Suppressor macrophage treated with lipopolysaccharide for 4 hours (primary cell): ENCODE measurements at regions not wholly inside any gene's neighbourhood (a gene's known extent, or its start where the extent isn't known, plus 50 kb on each side); places are given as distances from the start of the nearest gene placed in this dataset.
"Not testable (repeated sequence)": the region's sequence is repeated elsewhere in the genome, so short reads cannot be mapped to it uniquely, and the experiment has no call there.

ENCODE experiments used
- DNase-seq: peaks from one replicate; pipeline ENCODE4 v3.0.0-alpha.2; 2020

DNA sequence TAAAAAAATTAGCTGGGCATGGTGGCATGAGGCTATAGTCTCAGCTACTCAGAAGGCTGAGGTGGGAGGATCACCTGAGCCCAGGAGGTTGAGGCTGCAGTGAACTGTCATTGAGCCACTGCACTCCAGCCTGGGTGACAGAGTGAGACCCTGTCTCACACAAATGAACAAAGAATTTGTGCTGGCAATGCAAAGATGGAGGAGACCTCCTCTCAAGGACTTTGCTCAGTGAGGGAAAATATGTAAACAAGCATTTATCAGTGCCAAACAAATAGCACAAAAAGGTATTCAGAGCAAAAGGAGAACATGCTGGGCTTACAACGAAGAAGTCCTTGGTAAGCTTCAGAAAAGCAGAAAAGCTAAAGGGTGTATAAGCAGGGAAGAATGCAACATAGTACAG, 113.1 kb upstream of the UMPS start:
- no peak for DNase-seq

DNA sequence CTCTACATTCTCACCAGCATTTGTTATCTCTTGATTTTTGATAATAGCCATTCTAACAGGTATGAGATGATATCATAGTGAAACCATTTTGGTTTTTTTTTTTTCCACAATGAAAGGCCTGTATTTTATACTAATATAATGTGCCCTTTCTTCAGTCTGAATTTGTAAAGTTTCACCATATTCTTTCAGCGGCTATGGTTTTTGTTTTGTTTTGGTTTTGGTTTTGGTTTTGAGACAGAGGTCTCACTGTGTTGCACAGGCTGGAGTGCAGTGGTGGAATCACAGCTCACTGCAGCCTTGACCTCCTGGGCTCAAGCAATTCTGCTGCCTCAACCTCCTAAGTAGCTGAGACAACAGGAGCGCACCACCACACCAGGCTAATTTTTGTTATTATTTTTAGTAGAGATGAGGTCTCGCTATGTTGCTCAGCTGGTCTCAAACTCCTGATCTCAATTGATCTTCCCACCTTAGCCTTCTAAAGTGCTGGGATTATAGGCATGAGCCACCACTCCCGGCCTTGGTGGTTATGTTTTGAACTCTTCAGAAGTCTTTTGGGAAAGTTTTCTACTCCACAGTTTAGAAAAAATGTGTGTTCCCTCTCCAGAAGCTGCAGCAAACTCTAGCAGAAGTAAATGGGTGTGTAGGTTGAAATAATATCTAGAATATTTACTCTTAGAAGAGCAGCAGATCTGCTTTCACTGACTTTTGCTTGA, 110.2 kb upstream of the UMPS start:
- peak; percentile 65 for DNase-seq

DNA sequence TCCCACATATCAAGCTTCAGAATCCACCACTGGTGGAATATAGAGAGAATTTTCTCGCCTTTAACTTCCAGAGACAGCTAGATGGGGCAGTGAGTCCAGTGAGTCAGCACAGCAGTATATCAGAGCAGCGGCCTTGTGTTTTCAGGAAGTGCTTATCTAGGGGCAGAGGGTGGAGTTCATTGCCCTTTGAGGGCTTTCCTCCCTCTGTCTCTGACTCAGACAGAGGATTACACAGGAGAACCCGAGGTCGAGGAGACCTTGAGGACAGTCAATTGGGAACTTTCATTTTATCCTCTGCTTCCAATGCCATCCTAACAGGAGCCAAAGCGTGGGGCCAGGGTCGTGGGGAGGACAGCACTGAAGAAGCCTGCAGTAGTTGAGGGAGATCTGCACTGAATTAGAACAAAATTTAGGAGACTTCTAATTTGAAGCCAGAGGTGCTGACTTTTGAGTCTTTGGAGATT, 109.6 kb upstream of the UMPS start:
- peak; percentile 92 for DNase-seq

DNA sequence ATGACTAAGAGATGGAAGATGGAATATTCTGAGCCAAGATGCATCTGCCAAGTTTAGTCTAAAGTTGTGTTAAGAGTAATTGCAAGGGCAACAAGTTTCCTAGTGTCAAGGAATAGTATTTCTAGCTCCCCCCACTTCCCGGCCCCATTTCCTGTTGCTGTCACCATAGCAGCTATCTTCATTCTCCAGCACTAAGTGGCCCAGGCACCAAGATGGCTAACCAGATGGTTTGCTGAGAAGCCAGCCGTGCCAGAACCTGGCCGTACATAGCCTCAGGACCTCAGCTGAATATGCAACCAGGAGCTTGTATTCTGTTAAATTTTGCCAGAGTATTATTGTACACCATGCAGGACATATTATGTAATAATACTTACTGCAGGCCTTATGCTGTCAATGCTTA, 108.8 kb upstream of the UMPS start:
- DNase-seq, result no peak

DNA sequence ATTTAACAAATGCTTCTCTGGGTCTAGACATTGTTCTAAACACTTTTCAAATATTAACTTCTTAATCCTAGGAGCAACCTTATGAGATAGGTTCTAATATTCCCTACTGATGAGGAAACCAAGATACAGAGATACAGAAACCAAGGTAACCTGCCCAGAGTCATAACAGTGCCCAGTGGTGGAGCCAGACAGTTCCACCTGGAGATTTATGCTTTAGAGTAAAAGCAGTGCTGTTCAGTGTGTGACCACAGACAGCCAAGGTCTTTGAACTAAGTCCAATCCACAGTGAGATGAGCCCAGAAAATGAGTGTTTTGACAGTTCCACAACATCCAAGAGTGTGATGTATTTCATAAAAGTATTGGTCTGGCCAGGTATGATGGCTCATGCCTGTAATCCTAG, 105.2 kb upstream of the UMPS start:
- no peak for DNase-seq

DNA sequence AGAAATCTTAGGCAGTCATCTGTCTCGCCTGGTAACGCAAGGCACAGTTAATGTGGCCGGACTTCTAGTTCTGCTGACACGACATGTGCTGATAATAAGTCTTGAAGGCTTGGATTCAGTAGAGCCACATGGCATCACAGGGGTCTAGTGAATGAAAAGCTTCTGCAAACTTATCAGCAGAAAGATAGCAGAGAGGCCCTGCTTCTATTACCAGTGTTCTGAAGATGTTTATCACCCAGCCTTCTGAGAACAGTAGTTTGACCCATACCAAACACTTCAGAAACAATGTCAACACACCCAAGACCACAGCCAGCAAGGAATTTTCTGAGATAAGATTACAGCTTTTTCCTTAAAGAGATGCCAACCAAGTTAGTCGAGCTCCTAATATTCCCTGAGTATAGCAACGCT, 102.7 kb upstream of the UMPS start:
- DNase-seq, result no peak

DNA sequence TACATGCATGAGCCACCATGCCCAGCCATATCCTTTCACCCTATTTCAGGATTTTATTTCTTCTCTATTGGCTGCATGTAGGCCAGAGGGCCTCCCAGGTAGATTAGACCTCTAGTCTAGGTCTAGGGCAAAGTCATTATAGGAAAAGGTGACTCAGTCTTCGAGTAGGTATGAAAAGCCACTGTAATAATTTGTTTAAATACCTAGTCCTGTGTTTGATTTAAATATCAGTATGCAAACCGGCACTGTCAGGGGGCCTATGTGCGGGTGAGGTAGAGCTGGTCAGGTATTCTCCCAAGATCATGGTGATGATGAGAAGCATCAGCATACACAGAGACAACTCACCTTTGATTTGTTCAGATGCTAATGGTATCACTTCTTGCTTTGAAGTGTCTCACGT, 101.4 kb upstream of the UMPS start:
- DNase-seq, result no peak

- no peak for DNase-seq
Observed at GRCh38 chr3:124629497-124629896, 100.8 kb upstream of the UMPS start.

- no peak for DNase-seq
Observed at GRCh38 chr3:124630960-124631359, 99.3 kb upstream of the UMPS start.

GRCh38 chr3:124631727-124632126, 98.5 kb upstream of the UMPS start:
- no peak for DNase-seq

DNA sequence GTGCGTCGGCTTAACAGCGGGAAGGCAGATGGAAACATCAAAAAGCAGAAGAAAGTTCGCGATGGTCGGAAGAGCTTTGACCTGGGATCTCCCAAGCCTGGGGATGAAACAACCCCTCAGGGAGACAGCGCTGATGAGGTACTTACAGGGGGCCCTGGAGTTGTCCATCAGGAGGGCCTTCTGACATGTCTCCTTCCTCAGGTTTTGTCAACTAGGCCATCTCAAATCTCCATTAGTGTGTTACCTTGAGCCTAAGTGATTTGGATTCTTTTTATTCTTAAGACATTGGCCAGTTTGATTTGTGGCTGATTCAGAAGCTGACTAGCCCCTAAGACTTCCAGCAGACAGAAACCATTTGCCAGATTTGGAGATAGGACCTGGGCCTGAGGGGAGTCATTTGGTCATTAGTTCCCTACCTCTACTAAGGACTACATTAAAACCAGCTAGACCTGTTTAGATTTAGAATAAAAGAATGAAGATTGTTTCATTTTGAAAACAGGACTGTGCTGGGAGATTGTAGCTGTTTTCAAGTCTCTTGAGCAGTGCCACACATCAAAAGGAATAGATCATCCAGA, 97.6 kb upstream of the UMPS start:
- DNase-seq, result no peak

DNA sequence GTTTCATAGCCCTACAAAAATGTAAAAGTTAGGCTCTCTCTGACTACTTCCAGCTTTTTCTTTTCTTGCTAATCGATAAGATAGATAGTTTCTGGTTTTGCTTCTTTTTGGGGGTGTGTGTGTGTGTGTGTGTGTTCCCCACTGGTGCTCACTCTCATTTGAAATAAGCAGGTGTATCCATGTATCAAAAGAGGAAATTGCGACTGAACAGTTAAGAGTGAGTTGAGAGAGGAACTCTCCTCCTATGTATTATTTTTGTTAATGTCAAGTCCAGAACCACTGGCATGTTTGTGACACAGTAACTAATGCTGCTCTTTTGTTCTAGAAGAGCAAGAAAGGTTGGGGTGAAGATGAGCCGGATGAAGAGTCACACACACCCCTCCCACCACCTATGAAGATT, 96.7 kb upstream of the UMPS start:
- DNase-seq, result no peak

DNA sequence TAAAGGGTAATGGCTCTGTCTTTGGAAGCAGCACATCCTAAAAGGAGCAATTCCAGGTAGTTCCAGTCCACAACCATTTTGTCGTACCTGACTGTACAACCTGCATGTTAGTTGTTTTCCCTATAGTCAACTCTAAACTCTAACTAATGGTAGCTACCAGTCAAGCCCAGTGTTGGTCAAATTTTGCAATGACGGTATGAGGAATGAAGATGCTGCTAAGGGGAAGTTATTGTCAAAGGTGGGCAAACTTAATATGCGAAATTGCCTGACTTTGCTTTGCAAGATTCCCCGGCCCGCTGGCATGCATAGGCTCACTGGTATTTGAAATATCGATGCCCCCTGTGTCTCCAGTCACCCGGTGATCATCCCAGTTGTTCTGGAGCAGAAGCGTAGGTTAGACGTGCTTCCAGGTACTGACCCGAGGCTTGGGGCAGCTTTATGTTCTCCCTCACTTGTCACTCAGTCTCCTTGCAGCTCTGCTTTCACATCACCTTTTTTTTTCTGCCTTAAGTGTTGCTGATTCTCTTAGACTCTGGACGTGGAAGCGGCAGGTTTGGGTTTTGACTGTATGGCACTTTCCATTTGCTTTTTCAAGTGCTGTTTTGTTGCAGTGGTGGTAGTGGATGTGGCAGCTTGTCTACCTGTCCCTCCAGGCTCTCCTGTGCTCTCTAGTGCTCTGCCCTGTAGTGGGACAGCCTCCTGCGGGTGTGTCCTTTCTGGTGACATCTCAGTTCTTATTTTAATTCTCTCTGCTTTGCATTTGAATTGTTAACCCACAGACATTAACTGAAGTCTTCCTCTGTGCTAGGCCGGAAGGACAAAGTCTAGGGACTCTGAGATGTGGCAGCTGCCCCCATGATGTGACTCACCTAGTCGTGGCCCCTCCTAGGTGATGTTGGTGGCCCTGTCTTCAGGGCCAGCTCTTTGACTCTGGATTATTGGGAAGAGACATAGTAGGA, 95.8 kb upstream of the UMPS start:
- DNase-seq, result no peak

- DNase-seq, result no peak
Observed at GRCh38 chr3:124635169-124635539, 95.1 kb upstream of the UMPS start.

- DNase-seq, result no peak
Observed at GRCh38 chr3:124636101-124636862, 94.0 kb upstream of the UMPS start.

DNA sequence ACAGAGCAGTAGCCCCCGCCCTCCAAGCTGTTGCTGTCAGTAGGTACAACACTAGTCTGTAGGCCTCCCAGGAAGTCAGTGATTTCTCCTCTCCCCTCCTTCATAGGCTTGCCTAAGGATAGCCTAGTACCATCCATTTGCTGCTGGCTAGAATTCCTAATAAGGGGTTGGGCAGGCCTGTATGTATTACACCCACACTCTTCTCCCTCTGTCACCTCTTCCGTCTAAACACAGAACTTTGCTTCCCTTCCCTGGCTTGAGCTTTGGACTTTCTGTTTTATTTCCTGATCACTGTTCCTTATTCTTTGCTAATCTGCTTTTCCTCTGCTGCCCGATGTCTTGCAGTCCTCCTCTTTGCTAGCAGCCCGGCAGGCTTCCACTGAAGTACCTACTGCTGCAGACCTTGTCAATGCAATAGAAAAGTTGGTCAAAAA, 93.4 kb upstream of the UMPS start:
- peak; percentile 61 for DNase-seq

- peak; percentile 82 for DNase-seq
Observed at GRCh38 chr3:124639406-124640237, 90.6 kb upstream of the UMPS start.

DNA sequence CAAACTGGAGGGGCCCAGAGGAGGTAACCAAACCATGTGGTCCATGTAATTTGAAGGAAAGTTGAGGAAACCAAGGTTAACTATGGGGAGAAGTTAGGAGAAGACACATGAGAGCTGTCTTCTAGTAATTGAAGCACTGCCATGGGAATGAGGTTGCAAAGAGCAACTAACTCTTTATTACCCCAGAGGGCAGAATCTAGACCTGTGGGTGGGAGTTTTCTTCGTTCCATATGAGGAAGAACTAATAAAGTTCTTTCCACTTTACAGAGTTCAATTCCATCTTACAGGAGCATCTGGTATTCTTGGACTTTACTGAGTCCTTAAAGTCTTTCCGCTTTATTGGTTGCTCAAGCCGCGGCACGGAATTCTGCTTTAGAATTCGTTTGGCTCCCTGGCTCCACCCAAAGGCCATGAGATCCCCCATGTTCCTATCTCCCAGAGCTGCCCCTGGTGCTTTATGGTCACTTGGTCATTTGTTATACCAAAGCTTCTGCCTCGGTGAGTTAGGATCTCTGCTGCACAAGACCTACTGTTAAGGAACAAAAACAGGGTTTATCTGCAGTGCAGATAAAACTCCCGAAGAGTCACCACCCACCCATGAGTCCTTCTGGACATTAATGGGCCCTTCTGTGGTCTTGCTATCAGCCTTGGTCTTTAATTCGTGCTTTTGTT, 89.5 kb upstream of the UMPS start:
- DNase-seq, result no peak

GRCh38 chr3:124643453-124643852, 86.8 kb upstream of the UMPS start:
- DNase-seq, result no peak

- DNase-seq, result not testable (repeated sequence)
Observed at GRCh38 chr3:124646186-124646585, 84.1 kb upstream of the UMPS start.

- no peak for DNase-seq
Observed at GRCh38 chr3:124648551-124648950, 81.7 kb upstream of the UMPS start.
